ENCODE measurements at regions not wholly inside any gene's neighbourhood (a gene's known extent, or its start where the extent isn't known, plus 50 kb on each side); places are given as distances from the start of the nearest gene placed in this dataset.

- DNase-seq = no peak
Measured at GRCh38 chr11:103530257-103530656, 421.0 kb downstream of the DYNC2H1 start.

GRCh38 chr11:103532133-103532788 is 423.0 kb downstream of the DYNC2H1 start:
- no peak for DNase-seq

- DNase-seq = no peak
Measured at GRCh38 chr11:103534191-103534590, 425.0 kb downstream of the DYNC2H1 start.

GRCh38 chr11:103534959-103535358 is 425.7 kb downstream of the DYNC2H1 start:
- no peak for DNase-seq

- no peak for DNase-seq
Measured at GRCh38 chr11:103536335-103536722, 427.1 kb downstream of the DYNC2H1 start.

- DNase-seq = peak in 1 of 2 experiments; percentile 40
Measured at GRCh38 chr11:103537904-103538502, 428.8 kb downstream of the DYNC2H1 start.

- DNase-seq = no peak
Measured at GRCh38 chr11:103539166-103539565, 429.9 kb downstream of the DYNC2H1 start.

- DNase-seq = peak in 1 of 2 experiments; percentile 30
Measured at GRCh38 chr11:103541186-103541795, 432.1 kb downstream of the DYNC2H1 start.

GRCh38 chr11:103542851-103543250 is 433.6 kb downstream of the DYNC2H1 start:
- DNase-seq = no peak

- no peak for DNase-seq
Measured at GRCh38 chr11:103543456-103543855, 434.2 kb downstream of the DYNC2H1 start.

- no peak for DNase-seq
Measured at GRCh38 chr11:103544874-103545273, 435.6 kb downstream of the DYNC2H1 start.

- no peak for DNase-seq
Measured at GRCh38 chr11:103545551-103545950, 436.3 kb downstream of the DYNC2H1 start.

- DNase-seq = peak in 1 of 2 experiments; percentile 34
Measured at GRCh38 chr11:103546236-103546635, 437.0 kb downstream of the DYNC2H1 start.

- no peak for DNase-seq
Measured at GRCh38 chr11:103547024-103547423, 437.8 kb downstream of the DYNC2H1 start.

- DNase-seq = no peak
Measured at GRCh38 chr11:103547691-103548090, 438.5 kb downstream of the DYNC2H1 start.

- DNase-seq = no peak
Measured at GRCh38 chr11:103548838-103549237, 439.6 kb downstream of the DYNC2H1 start.

GRCh38 chr11:103550811-103551210 is 441.6 kb downstream of the DYNC2H1 start:
- no peak for DNase-seq

- DNase-seq = no peak
Measured at GRCh38 chr11:103552086-103552485, 442.9 kb downstream of the DYNC2H1 start.

GRCh38 chr11:103556171-103556570 is 446.9 kb downstream of the DYNC2H1 start:
- DNase-seq = no peak

GRCh38 chr11:103566116-103566515 is 456.9 kb downstream of the DYNC2H1 start:
- no peak for DNase-seq

GRCh38 chr11:103581760-103582159 is 454.7 kb upstream of the DDI1 start:
- peak; percentile 59 to 76 for DNase-seq

GRCh38 chr11:103582351-103582909 is 454.0 kb upstream of the DDI1 start:
- peak in 1 of 2 experiments; percentile 39 for DNase-seq

GRCh38 chr11:103584021-103584420 is 452.4 kb upstream of the DDI1 start:
- DNase-seq = no peak

- no peak for DNase-seq
Measured at GRCh38 chr11:103584720-103585119, 451.7 kb upstream of the DDI1 start.
